ENCODE measurements at regions not wholly inside any gene's neighbourhood (a gene's known extent, or its start where the extent isn't known, plus 50 kb on each side); places are given as distances from the start of the nearest gene placed in this dataset.

DNA sequence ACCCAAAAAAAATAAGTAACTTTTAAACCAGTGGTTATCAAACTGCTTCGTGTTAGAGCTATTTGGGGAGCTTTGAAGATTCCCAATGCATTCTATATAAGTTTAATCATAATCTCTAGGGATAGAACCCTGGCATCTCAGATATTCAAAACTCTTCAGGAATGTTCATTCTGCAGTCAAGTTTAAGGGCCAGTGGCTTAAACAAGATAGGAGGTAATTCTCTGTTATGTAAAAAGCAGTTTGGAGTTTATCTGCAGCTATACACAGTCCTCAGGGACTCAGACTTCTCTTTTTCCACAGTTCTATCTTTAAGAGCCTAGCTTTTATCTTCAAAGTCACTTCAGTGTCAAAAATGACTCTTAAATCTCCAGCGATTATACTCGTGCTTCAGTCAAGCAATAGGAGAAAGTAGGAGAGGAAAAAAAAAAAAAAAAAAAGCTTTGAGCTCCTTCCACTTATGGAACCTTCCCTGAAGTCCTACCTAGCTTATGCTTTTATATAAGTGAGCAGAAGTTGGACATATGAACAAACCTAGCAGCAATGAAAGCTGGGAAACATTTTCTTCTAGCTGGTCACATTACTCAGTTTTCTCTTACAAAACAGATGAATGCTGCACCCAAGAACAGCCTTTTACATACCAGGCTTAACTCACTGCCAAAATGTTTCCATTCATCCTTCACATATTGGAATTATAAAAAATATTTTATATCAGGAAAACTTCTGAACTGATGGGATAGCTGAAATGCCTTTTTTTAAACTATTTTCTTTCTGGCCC, 302.8 kb downstream of the FSCB start:
- no peaks in the 10 kb centered on the region for H3K9me3 ChIP-seq
- in situ Hi-C loops (cut with MboI; ENCODE audit: low sequenced_read_pairs), result no loop called here
- H3K27me3 ChIP-seq (ENCODE audit: low read depth), result no peaks in the 10 kb centered on the region
- peaks cover 11% of the 10 kb centered on the region for H3K4me1 ChIP-seq
- H3K36me3 ChIP-seq (replicated peaks), result no peaks in the 10 kb centered on the region
- DNase-seq (ENCODE audit: low spot score in 2 of 2), result peak in 1 of 2 experiments; percentile 68
- no peak overlapping the region for H3K4me3 ChIP-seq

DNA sequence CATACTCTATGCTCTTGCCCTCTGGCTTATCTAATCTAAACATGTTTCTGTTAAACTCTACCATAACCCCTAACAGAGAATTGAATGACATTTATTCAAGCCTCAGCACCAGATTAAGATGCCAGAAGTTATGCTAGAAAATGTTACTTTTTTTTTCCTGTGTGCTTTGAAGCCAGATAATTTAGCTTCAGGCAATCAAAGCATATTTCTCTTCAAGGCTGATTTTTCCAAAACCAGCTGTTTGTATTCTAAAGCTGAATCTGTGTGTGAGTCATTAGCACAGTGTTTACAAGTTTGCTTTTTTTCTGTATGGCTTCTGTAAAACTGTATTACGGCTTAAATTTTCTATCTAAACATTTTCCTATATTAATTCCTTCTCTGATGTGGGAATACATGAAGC, 326.1 kb downstream of the FSCB start:
- H3K27me3 ChIP-seq (ENCODE audit: low read depth), result no peaks in the 10 kb centered on the region
- H3K4me1 ChIP-seq, result no peaks in the 10 kb centered on the region
- no peaks in the 10 kb centered on the region for H3K36me3 ChIP-seq (replicated peaks)
- H3K4me3 ChIP-seq, result no peak overlapping the region
- no peak for DNase-seq (ENCODE audit: low spot score in 2 of 2)
- in situ Hi-C loops (cut with MboI; ENCODE audit: low sequenced_read_pairs), result no loop called here
- H3K9me3 ChIP-seq, result no peaks in the 10 kb centered on the region

- H3K4me1 ChIP-seq, result no peaks in the 10 kb centered on the region
- no peaks in the 10 kb centered on the region for H3K36me3 ChIP-seq (replicated peaks)
- H3K9me3 ChIP-seq, result no peaks in the 10 kb centered on the region
- no peaks in the 10 kb centered on the region for H3K27me3 ChIP-seq (ENCODE audit: low read depth)
- no peak overlapping the region for H3K4me3 ChIP-seq
- in situ Hi-C loops (cut with MboI; ENCODE audit: low sequenced_read_pairs), result no loop called here
- DNase-seq (ENCODE audit: low spot score in 2 of 2), result no peak
Observed at GRCh38 chr14:44170556-44170955, 336.5 kb downstream of the FSCB start.

DNA sequence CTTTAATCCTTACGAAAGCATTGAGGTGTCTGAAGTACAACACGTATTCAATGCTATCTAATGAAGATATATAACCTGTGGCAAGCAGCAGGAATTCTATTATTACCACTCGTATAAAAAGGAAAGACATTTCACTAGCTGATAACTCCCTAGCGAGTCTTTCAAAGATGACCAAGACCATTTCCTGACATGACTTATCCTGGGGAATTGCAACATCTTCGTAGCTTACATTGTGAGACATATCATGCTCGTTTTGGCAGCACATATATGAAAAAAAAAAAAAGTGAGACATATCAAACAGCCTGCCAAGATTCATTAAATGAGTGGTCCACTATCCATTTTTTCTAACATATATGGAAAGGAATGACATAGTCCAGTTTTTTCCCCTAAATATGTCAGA, 337.0 kb downstream of the FSCB start:
- in situ Hi-C loops (cut with MboI; ENCODE audit: low sequenced_read_pairs), result no loop called here
- no peak for DNase-seq (ENCODE audit: low spot score in 2 of 2)

DNA sequence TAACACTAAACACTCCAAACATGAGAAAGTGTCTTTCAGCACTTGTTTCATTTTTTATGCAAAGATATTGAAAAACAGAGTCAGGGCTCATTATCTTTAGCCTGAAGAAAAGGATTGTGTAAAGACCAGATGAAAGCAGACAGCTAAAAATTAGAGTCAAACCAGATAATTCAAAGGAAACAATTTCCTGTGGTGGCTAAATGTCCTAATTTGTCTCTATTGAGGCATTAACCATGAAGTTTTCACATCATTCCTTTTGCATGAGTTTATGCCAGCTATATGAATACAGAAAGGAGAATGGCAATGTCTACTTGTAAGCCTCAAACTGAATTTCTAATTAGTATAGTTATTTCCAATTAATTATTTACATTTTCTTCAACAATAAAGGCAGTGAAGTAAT, 338.5 kb downstream of the FSCB start:
- DNase-seq (ENCODE audit: low spot score in 2 of 2), result no peak
- Histone ChIP-seq H3K36me3 (replicated peaks) (no peaks in the 10 kb centered on the region), H3K9me3 (no peaks in the 10 kb centered on the region), H3K4me1 (peaks cover 5% of the 10 kb centered on the region; the same call in 1 of the 2 replicates), H3K27me3 (ENCODE audit: low read depth) (no peaks in the 10 kb centered on the region), H3K4me3 (no peak overlapping the region)
- in situ Hi-C loops (cut with MboI; ENCODE audit: low sequenced_read_pairs), result no loop called here

More for the DNA sequence above, 337.0 kb downstream of the FSCB start:
- H3K4me1 ChIP-seq, result peaks cover 4% of the 10 kb centered on the region; the same call in 1 of the 2 replicates
- H3K27me3 ChIP-seq (ENCODE audit: low read depth), result no peaks in the 10 kb centered on the region
- H3K9me3 ChIP-seq, result no peaks in the 10 kb centered on the region
- H3K36me3 ChIP-seq (replicated peaks), result no peaks in the 10 kb centered on the region
- no peak overlapping the region for H3K4me3 ChIP-seq

GRCh38 chr14:44166611-44167010, 340.5 kb downstream of the FSCB start:
- H3K36me3 ChIP-seq (replicated peaks), result no peaks in the 10 kb centered on the region
- no peaks in the 10 kb centered on the region for H3K27me3 ChIP-seq (ENCODE audit: low read depth)
- DNase-seq (ENCODE audit: low spot score in 2 of 2), result no peak
- in situ Hi-C loops (cut with MboI; ENCODE audit: low sequenced_read_pairs), result no loop called here
- H3K4me3 ChIP-seq, result no peak overlapping the region
- H3K4me1 ChIP-seq, result peaks cover 5% of the 10 kb centered on the region; the same call in 1 of the 2 replicates
- no peaks in the 10 kb centered on the region for H3K9me3 ChIP-seq

DNA sequence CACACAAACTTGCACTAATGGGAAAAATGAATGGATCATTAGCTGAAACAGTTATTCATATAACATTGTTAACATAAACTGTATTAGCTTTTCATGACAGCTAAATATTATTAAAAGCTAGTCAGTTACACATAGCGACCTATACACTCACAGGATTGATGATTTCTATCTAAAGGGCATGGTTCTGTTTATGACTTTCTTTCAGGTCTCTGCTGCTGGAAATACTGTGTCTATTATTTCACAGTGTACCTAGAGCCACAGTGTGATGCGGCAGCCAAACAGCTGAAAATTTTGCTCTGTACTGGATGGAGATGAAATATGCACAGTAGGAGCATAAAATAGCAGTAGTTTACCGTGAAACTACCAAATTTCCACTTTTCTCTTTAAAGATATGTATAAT, 341.1 kb downstream of the FSCB start:
- Histone ChIP-seq H3K27me3 (ENCODE audit: low read depth) (no peaks in the 10 kb centered on the region), H3K9me3 (no peaks in the 10 kb centered on the region), H3K4me3 (no peak overlapping the region), H3K36me3 (replicated peaks) (no peaks in the 10 kb centered on the region), H3K4me1 (peaks cover 5% of the 10 kb centered on the region; the same call in 1 of the 2 replicates)
- in situ Hi-C loops (cut with MboI; ENCODE audit: low sequenced_read_pairs), result no loop called here
- DNase-seq (ENCODE audit: low spot score in 2 of 2), result no peak

DNA sequence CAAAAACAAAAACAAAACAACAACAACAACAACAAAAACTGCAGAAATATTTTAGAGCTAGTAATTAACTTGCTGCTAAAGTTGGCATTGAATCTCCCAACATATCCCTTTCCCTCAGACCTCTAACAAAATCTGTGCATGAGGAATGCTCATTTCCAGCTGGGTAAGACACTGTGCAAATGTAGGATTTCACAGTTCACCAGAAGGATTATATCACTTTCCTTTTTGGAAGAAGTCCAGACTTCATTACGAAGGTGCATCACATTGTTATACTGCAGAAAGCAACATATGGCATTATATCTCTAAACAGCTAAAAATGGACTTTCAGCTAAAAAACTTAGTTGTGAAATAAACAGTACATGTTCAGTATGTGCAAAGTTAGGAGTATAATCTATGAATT, 341.8 kb downstream of the FSCB start:
- H3K36me3 ChIP-seq (replicated peaks), result no peaks in the 10 kb centered on the region
- in situ Hi-C loops (cut with MboI; ENCODE audit: low sequenced_read_pairs), result no loop called here
- H3K4me1 ChIP-seq, result peaks cover 5% of the 10 kb centered on the region; the same call in 1 of the 2 replicates
- no peak overlapping the region for H3K4me3 ChIP-seq
- DNase-seq (ENCODE audit: low spot score in 2 of 2), result no peak
- H3K27me3 ChIP-seq (ENCODE audit: low read depth), result no peaks in the 10 kb centered on the region
- no peaks in the 10 kb centered on the region for H3K9me3 ChIP-seq

DNA sequence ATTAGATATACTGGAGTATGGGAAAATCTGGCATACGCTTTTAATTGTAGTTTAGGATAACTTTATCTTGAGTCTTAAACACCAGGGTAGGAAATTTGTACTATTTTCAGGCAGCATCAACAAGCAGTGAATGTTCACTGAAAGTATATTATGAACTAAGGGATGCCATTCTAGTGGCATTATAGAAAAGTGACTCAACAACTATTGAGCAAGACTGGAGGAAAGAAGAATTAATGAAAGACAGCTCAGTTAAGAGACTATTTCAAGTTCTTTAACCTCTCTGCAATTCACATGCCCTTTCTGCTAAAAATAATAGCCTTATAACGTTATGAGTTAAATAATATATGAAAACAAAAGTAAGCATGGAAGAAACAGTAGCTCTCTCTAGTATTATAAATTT, 343.1 kb downstream of the FSCB start:
- in situ Hi-C loops (cut with MboI; ENCODE audit: low sequenced_read_pairs), result no loop called here
- no peaks in the 10 kb centered on the region for H3K9me3 ChIP-seq
- H3K36me3 ChIP-seq (replicated peaks), result no peaks in the 10 kb centered on the region
- H3K4me1 ChIP-seq, result peaks cover 5% of the 10 kb centered on the region; the same call in 1 of the 2 replicates
- H3K27me3 ChIP-seq (ENCODE audit: low read depth), result no peaks in the 10 kb centered on the region
- DNase-seq (ENCODE audit: low spot score in 2 of 2), result no peak
- H3K4me3 ChIP-seq, result no peak overlapping the region

GRCh38 chr14:44162197-44162596, 344.9 kb downstream of the FSCB start:
- no peaks in the 10 kb centered on the region for H3K9me3 ChIP-seq
- H3K4me1 ChIP-seq, result peaks cover 5% of the 10 kb centered on the region; the same call in 1 of the 2 replicates
- H3K36me3 ChIP-seq (replicated peaks), result no peaks in the 10 kb centered on the region
- DNase-seq (ENCODE audit: low spot score in 2 of 2), result no peak
- in situ Hi-C loops (cut with MboI; ENCODE audit: low sequenced_read_pairs), result no loop called here
- no peak overlapping the region for H3K4me3 ChIP-seq
- H3K27me3 ChIP-seq (ENCODE audit: low read depth), result no peaks in the 10 kb centered on the region

DNA sequence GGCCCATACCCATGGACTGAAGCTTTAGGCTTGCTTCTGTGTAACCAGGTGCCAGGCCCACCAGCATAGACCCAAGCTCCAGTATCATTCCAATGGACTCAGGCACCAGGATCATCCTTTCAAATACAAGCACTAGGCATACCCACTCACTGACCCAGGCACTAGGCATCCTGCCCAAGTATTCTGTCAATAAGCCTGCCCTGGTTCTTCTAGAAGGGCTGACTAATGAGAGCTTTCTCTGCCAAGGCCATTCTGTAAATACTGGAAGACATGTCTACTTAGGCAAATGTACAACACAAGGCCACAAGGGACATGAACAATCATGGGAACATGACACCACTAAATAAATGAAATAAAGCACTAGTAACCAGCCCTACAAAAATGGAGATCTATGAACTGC, 352.2 kb downstream of the FSCB start:
- no peaks in the 10 kb centered on the region for H3K4me1 ChIP-seq
- H3K4me3 ChIP-seq, result no peak overlapping the region
- in situ Hi-C loops (cut with MboI; ENCODE audit: low sequenced_read_pairs), result no loop called here
- H3K9me3 ChIP-seq, result no peaks in the 10 kb centered on the region
- DNase-seq (ENCODE audit: low spot score in 2 of 2), result no peak
- H3K36me3 ChIP-seq (replicated peaks), result no peaks in the 10 kb centered on the region
- H3K27me3 ChIP-seq (ENCODE audit: low read depth), result no peaks in the 10 kb centered on the region

DNA sequence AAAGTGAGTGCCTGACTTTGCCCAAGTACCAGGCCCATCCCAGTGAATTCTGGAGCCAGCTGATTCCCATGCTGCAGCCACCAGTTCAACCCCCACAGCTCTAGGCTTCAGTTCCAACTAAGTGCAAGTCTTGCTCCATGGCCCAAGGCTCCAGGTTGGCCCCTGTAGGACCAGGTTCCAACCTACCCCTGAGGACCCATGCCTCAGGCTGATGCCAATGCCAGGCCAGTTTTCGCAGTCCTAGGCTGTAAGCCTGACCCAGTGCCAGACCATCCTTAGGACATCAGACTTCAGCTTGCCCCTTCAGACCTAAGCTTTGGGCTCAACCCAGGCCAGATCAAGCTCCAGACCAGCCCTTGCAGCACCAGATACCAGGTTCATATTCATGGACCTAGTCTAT, 352.6 kb downstream of the FSCB start:
- in situ Hi-C loops (cut with MboI; ENCODE audit: low sequenced_read_pairs), result no loop called here
- no peaks in the 10 kb centered on the region for H3K9me3 ChIP-seq

DNA sequence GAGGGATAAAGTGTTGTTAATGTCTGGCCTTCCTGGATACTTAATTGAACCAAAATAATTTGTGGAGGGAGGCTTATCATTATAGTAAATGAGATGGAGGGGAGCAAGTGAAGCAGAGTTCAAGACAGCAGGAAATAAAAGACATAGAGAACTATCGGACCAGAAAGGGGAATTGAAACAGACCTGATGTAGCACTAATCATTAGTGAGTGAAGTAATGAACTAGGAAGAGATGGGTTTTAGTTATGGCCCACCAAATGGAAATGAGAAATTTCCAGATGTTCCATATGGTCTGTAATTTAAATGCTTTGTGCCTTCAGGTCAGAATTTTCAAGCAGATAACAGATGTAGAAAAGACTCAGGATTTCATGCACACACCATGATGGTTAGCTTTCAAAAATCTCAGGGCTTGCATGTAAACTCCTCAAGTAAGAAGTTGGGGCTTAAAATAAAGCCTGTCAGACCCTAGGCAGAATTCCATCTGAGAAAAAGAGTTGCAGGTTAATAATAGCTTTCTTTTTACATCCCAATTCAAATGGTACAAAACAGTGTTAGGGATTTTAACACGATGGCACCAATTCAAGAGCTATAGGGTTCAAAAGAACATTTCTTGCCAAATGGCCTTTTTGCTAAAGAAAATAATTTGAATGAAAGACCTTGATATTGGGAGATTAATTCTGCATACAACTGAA, 355.8 kb downstream of the FSCB start:
- H3K27me3 ChIP-seq (ENCODE audit: low read depth), result no peaks in the 10 kb centered on the region
- H3K4me3 ChIP-seq, result no peak overlapping the region
- no peak for DNase-seq (ENCODE audit: low spot score in 2 of 2)
- no peaks in the 10 kb centered on the region for H3K9me3 ChIP-seq
- in situ Hi-C loops (cut with MboI; ENCODE audit: low sequenced_read_pairs), result no loop called here
- H3K4me1 ChIP-seq, result no peaks in the 10 kb centered on the region
- no peaks in the 10 kb centered on the region for H3K36me3 ChIP-seq (replicated peaks)

More for the DNA sequence above, 352.6 kb downstream of the FSCB start:
- no peak for DNase-seq (ENCODE audit: low spot score in 2 of 2)
- no peaks in the 10 kb centered on the region for H3K36me3 ChIP-seq (replicated peaks)
- H3K4me3 ChIP-seq, result no peak overlapping the region
- no peaks in the 10 kb centered on the region for H3K4me1 ChIP-seq
- H3K27me3 ChIP-seq (ENCODE audit: low read depth), result no peaks in the 10 kb centered on the region

DNA sequence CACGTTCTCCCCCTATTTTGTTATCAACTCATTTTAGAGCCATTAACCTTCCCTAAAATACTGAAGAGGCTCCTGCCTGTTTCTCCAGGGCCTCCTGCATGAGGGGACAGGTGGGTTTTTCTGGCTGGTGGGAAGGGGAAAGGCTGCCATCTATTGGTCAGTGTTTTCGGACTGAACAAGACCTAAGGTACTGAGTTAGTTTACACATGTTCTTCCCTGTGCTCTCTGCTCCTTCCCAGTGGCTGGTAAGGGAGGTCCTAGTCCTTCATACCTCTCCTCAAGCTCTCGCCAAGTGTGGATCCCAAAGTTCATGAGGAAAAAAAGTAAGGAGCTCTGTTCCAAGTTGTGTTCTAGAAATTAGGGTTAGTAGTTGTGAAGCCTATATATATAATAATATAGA, 357.5 kb downstream of the FSCB start:
- Histone ChIP-seq H3K9me3 (no peaks in the 10 kb centered on the region), H3K27me3 (ENCODE audit: low read depth) (no peaks in the 10 kb centered on the region), H3K36me3 (replicated peaks) (no peaks in the 10 kb centered on the region), H3K4me3 (no peak overlapping the region), H3K4me1 (no peaks in the 10 kb centered on the region)
- in situ Hi-C loops (cut with MboI; ENCODE audit: low sequenced_read_pairs), result no loop called here
- DNase-seq (ENCODE audit: low spot score in 2 of 2), result peak; percentile 75 to 82

Data from HAP-1 (cell line).